HG02981 (cell line): ENCODE measurements at regions not wholly inside any gene's neighbourhood (a gene's known extent, or its start where the extent isn't known, plus 50 kb on each side); places are given as distances from the start of the nearest gene placed in this dataset.
"Not testable (repeated sequence)": the region's sequence is repeated elsewhere in the genome, so short reads cannot be mapped to it uniquely, and the experiment has no call there.

ENCODE experiments used
- ATAC-seq: cut with Tn5 transposase; IDR thresholded peaks from one replicate; pipeline ENCODE4 v1.9.1; 2021; ENCODE audit warnings: mild to moderate bottlenecking, moderate library complexity; ENCODE audit not compliant: unreplicated experiment

DNA sequence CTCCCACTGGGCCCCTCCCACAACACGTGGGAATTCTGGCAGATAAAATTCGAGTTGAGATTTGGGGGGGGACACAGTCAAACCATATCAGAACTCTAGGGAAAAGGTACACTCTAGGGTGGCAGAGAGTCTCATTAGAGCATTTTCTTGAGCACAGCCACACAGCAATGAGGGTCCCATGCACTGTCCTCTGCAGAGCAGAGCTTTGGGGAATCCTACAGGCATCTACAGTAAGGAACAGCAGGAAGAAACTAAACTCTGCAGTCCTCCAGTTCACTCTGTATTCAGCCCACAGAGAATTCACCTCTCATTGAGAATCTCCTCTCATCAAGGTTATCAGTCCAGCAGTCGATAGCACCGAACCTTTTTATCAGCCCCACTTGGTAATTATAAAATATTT, 438.6 kb upstream of the NOX3 start:
- ATAC-seq = no peak

DNA sequence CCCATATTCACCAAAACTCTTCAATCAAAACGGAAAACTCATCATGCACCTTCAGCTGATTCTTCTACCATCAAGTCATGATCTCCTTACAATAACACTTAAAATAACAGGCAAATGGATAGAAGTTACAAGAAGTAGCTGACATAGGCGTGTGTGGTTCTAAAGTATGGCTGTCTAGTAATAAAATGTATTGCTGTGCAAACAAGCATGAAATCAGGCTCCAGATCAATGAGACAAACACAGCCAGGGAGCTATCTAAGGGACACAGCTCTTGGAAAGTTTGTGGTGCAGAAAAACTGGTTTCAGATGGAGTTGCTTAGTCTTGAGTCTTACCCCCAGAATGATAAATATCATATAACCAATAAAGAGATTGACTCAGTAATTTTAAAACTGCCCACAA, 434.8 kb upstream of the NOX3 start:
- ATAC-seq = no peak

DNA sequence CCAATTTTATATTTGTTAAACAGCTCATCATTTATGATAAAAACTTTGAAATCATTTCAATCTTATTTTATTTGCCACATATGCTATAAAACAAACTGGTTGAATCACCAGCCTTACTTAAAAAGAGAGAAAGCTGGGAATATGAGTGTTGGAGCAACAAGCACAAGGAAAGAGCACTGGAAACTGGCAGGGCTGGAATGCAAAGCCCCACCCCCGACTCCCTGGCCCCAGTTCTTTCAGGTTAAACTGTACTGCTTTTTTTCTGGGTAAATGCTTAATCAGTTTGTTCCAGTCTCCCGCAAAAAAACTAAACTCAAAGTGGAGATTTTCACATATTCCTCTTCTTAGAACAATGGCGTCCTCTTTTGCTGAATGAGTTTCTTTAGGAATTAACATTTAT, 433.8 kb upstream of the NOX3 start:
- ATAC-seq = no peak

DNA sequence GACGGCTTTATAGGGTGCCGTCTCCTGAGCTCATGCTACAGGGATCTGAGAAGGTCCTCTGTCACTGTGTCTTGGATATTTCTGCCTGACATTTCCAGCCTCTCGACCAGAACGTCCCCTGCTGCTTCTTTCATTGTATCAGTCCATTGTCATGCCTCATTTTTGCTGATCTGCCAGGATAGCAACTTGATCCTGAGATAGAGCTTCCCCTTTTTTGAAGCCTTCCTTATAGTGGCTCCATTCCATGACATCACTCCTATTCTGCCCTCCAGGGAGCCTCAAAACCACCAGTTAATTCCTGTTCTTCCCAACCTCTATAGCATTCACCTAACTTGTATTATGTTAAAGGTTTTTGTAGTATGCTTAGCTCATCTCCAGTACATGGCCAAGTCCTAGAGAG, 431.8 kb upstream of the NOX3 start:
- ATAC-seq = no peak

DNA sequence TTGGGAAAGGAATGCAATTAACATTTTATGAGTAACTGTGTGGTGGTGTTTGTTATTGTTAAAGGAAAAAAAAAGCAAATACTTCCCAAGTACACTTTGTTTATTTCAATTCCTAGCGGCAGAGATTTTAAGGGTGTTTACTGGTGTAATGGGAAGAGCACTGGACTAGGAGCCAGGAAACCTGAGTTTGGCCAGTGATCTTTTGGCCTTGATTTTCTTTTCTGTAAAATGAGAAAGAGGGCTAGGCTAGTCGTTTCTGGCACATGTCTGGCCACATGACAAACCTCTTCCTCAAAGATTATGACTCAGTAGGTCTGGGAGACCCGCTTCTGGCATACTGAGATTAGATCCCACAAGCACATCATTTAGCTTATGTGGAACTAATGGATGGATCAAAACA, 428.1 kb upstream of the NOX3 start:
- no peak for ATAC-seq

GRCh38 chr6:155883334-155883731, 427.7 kb upstream of the NOX3 start:
- ATAC-seq = no peak

DNA sequence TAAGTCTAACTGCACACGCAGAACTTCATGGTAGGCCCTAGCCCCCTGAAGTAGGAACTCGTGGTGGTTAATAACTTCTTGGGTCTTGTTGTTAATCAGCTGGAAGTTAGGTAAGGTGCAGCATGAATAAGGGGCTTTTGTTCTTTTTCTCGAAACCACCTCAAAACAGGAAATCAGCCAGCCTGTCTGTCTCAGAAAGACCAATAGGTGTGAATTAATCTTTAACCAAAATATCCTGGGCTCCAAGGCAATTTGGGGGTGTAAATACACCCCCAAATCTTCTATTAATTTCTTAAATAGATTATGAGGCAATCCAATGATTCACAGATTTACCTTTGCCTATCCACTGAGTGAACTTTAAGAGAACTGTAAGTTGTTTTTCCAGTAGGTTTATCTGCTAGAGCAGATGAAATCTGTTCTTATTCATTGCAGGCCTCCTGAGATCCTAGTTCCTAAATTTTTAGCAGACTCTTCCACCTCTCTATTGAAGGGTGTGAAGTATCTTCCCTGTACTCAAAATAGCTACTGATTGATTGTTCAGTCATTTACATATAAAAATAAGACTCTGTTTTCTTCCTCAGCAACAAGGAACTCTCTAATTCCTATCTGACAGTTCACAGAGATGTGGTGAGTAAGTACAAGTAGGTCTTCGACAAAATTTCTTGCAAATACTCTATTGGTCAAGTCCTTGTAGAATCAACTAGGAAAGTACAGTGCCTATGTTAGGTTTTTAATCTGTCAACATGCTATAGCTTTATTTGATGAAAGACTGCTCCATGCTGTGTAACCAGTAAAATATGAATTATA, 427.1 kb upstream of the NOX3 start:
- peak; percentile 81 for ATAC-seq

DNA sequence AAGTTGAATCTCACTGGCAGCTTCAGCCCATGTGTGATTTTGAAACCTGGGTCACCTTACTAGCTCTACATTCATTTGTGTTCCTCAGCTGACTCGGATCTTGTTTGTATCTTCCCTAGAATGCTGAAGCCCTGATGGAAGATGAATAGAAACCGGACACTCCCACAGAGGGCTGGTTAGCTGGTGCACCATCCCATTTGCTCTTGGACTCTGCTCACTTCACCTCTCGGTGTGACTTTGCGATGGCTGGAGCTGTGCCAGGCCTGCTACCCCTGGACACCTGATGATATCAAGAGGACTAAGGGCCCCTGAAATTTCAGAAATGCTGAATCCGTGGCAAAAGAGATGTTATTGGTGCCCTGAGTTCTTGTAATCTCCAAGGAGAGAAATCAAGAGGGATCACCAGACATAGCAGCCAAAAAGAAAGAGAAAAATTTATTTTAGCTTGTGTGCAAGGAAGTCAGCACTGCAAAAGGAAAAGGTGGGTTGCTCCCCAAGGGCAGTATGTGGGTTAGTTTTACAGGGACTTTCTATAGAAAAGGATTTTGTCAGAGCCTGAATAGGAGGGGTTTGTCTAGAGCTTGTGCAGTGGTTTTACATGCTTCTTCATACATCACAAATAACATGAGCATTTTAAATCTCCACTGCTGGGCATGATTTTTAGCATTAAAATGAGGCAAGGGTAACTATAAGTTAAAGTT, 426.3 kb upstream of the NOX3 start:
- peak; percentile 27 for ATAC-seq

GRCh38 chr6:155880900-155881299, 425.3 kb upstream of the NOX3 start:
- no peak for ATAC-seq

DNA sequence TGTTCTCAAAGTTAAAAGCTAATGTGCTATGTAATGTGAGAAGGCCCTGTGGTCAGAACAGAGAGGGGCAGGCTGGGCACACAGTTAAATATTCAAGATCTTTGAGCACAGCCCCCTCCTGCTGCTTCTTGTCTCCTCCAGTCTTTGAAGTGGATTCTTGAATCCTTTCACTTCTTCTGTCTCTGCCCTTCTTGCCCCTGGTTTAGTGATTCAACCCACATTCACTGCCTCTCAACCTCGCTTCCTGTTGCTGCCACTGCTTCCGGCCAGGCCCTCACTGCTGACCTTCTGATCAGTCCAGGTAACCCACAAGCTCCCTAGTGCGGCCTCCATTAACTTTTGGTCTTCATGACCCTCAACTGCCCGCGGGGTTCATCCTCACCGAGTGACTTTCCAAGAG, 417.3 kb upstream of the NOX3 start:
- peak; percentile 65 for ATAC-seq

DNA sequence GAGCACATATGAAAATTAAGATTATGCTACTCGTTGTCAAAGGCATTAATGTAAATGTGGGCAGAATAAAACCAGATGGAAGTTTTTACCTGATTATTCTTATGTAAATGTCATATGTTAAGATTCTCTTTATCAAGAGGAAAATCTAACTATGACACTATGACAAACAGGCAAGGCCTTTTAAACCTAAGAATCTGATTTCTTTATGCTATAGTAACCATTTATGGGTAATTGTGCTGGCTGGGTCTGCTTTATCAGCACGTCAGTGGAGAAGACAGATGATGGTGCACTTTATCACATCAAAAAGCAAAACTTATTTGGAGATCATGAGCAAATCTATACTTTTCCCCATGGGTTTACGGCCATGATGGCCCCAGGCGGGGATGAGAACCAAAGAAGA, 412.0 kb upstream of the NOX3 start:
- no peak for ATAC-seq

DNA sequence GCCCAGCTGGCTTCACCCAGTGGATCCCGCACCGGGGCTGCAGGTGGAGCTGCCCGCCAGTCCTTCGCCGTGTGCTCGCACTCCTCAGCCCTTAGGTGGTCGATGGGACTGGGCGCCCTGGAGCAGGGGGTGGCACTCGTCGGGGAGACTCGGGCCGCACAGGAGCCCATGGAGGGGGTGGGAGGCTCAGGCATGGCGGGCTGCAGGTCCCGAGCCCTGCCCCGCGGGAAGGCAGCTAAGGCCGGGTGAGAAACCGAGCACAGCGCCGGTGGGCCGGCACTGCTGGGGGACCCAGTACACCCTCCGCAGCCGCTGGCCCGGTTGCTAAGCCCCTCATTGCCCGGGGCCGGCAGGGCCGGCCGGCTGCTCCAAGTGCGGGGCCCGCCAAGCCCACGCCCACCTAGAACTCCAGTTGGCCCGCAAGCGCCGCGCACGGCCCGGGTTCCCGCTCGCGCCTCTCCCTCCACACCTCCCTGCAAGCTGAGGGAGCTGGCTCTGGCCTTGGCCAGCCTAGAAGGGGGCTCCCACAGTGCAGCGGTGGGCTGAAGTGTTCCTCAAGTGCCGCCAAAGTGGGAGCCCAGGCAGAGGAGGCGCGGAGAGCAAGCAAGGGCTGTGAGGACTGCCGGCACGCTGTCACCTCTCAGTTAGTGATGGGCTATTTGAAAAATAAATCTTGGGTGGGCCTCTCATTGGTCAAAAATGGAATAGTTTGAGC, 411.2 kb upstream of the NOX3 start:
- ATAC-seq = not testable (repeated sequence)

GRCh38 chr6:155861821-155862220, 406.2 kb upstream of the NOX3 start:
- ATAC-seq = no peak

GRCh38 chr6:155858906-155859305, 403.3 kb upstream of the NOX3 start:
- not testable (repeated sequence) for ATAC-seq

- ATAC-seq = no peak
Observed at GRCh38 chr6:155854787-155855186, 399.1 kb upstream of the NOX3 start.

DNA sequence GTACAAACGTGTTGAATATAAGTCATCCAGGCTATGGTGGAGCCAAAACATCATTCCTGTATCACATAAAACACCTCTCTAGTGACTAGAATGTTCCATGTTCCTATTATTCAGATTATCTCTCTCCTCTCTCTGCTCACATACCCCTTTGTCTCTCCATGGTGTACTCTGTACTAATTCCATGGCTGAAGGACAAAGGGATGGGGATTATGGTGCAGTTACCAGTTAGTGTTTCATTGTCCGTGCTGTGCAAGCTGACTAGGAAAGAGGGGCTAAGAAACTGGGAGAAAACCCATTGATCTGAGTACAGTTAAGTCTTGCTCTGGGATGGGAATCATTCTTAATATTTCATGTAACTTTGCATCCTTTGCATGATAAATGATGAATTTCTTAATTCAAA, 397.4 kb upstream of the NOX3 start:
- ATAC-seq = no peak

DNA sequence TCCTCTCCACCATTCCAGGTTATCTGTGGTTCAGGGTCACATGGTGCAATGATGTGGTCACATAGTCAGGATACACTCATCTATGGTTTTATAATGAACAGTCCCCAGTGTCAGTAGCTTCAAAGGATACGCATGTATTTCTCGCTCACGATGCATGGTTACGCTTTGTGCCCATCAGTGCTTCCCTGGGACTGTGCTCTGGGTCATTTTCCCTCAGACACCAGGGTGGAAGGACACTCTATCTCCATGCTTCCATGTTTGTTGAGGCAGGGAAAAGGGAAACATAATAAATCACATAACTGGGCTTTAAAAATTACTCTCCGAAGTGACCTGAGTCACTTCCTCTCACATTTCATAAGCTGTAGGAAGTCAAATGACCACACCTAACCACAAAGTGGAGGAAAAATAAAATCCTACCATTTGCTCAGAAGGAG, 394.8 kb upstream of the NOX3 start:
- no peak for ATAC-seq

GRCh38 chr6:155847711-155848110, 392.1 kb upstream of the NOX3 start:
- no peak for ATAC-seq

DNA sequence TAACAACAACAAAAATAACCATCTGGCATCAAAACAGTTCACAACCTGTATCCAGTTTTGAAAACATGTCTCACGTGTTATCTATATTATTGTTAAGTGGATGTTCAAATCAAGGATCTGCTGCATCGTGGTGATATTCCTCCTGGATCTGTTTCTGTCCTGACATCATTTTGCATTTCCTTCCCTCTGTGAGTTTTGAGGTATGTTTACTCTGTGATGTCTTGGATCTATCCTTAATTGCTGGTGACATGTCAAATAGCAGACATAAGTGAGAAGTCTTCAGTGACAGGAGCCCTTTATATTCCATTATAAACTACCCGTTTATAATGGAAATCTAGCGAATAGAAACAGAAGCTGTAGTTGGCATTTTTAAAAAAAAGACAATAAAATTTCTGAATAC, 381.8 kb upstream of the NOX3 start:
- ATAC-seq = no peak

- ATAC-seq = no peak
Observed at GRCh38 chr6:155832596-155832995, 377.0 kb upstream of the NOX3 start.

DNA sequence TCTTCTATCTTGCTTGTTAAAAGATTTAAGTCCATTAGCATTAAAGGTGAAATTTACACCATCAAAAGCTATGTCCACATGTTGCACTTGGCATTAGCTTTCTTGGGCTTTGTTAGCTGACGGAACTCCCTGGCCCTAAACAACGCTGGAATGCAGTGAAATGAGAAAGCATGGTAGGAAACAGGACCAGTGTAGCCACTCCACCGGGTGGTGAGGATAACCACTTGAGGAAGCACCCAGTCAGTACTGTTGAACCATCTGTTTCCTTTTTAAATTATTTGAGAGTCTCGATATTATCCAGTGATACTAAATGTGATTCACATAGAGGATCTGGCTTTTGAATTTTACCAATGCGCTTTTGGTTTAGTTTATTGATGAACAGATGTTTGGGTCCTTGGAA, 374.9 kb upstream of the NOX3 start:
- ATAC-seq = no peak

DNA sequence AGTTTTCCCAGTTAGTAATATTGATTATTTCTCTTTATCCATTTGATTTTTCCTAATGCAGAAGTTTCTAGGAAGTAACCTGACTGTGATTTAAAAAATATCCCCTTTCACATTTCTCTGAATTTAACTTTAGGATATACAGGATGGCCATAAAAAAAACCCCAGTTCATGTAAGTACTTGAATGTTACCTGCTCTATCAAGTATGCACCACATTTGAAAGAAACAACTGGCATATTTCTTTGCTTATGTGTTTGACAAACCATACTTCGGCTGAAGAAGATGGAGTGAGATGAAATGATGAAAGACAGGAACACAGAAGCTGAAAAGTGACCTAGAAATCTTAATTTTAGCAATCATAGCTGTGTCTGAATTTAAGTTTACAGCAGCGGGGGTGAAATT, 374.0 kb upstream of the NOX3 start:
- no peak for ATAC-seq
